ENCODE measurements at regions not wholly inside any gene's neighbourhood (a gene's known extent, or its start where the extent isn't known, plus 50 kb on each side); places are given as distances from the start of the nearest gene placed in this dataset.
"Not testable (repeated sequence)": the region's sequence is repeated elsewhere in the genome, so short reads cannot be mapped to it uniquely, and the experiment has no call there.

GRCh38 chr20:19872001-19872400 is 113.9 kb downstream of the RIN2 start:
- no peak for TF ChIP-seq GATA1 (IDR thresholded peaks at IDR 0.05; ENCODE audit: low read depth, low read length)
- TF ChIP-seq POLR2A (IDR thresholded peaks at IDR 0.05; ENCODE audit: low read length) = no peak
- no peak for DNase-seq

- DNase-seq = no peak
- no peak for TF ChIP-seq POLR2A (IDR thresholded peaks at IDR 0.05; ENCODE audit: low read length)
- TF ChIP-seq GATA1 (IDR thresholded peaks at IDR 0.05; ENCODE audit: low read depth, low read length) = no peak
These were observed 116.1 kb downstream of the RIN2 start for GRCh38 chr20:19874040-19874727.

GRCh38 chr20:19875376-19876221 is 117.5 kb downstream of the RIN2 start:
- no peak for DNase-seq
- TF ChIP-seq POLR2A (IDR thresholded peaks at IDR 0.05; ENCODE audit: low read length) = no peak
- TF ChIP-seq GATA1 (IDR thresholded peaks at IDR 0.05; ENCODE audit: low read depth, low read length) = no peak

- TF ChIP-seq POLR2A (IDR thresholded peaks at IDR 0.05; ENCODE audit: low read length) (no peak), GATA1 (IDR thresholded peaks at IDR 0.05; ENCODE audit: low read depth, low read length) (no peak)
These were observed 118.9 kb downstream of the RIN2 start for GRCh38 chr20:19876828-19877460.

GRCh38 chr20:19879874-19880255 is 121.8 kb downstream of the RIN2 start:
- not testable (repeated sequence) for DNase-seq

More at GRCh38 chr20:19876828-19877460, 118.9 kb downstream of the RIN2 start:
- DNase-seq = no peak

DNA sequence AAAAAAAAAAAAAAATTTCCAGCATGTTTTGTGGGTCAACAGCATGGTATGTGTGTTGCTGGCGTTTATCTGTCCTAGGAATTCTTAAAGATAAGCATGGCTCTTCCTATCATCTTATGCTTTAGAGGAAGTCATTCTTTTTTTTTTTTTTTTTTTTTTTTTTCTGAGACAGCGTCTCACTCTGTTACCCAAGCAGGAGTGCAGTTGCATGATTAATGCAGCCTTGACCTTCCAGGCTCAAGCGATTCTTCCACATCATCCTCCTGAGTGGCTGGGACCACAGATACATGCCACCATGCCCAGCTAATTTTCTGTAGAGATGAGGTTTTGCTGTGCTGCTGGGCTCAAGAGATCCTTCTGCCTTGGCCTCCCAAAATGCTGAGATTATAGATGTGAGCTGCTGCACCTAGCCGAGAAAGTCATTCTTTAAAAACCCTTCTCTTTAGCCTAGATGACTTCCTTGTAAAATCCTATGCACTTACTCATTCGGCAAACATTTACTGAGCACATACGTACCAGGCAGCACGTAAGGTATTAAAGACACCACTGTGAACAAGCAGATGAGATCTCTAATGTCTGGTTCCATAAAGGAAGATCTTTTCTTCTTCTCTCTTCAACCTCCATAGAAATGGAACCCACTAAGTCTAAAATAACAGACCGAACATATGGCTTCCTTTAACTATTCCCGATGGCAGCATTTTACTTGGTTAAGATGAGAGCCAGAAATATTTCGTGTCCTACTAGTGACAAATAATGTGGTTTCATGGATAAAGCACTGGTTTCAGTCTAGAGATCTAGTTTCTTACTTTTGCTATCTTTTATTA is 122.4 kb downstream of the RIN2 start:
- no peak for DNase-seq
- TF ChIP-seq POLR2A (IDR thresholded peaks at IDR 0.05; ENCODE audit: low read length) (no peak), GATA1 (IDR thresholded peaks at IDR 0.05; ENCODE audit: low read depth, low read length) (no peak)

GRCh38 chr20:19881080-19881840 is 123.2 kb downstream of the RIN2 start:
- no peak for TF ChIP-seq GATA1 (IDR thresholded peaks at IDR 0.05; ENCODE audit: low read depth, low read length)
- TF ChIP-seq POLR2A (IDR thresholded peaks at IDR 0.05; ENCODE audit: low read length) = no peak
- no peak for DNase-seq

DNA sequence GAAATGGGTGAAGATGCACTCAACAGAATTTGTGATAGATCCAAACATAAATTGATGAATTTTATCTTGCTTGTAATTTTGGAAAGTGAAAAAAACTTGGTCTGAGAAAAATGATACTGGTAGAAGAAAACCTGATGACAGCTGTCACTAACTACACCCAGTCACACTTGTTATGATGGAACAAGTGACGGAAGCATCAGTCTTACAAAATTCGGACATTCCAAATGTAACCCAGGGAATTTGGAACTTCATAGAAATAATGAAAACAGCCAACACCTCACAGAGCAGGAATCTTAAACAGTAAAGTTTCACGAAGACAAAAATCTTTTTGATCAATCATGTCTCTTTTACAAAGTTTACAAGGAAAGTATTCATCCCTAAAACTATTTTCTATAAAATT is 123.9 kb downstream of the RIN2 start:
- DNase-seq = no peak
- TF ChIP-seq GATA1 (IDR thresholded peaks at IDR 0.05; ENCODE audit: low read depth, low read length) (no peak), POLR2A (IDR thresholded peaks at IDR 0.05; ENCODE audit: low read length) (no peak)

- TF ChIP-seq GATA1 (IDR thresholded peaks at IDR 0.05; ENCODE audit: low read depth, low read length) (no peak), POLR2A (IDR thresholded peaks at IDR 0.05; ENCODE audit: low read length) (no peak)
- DNase-seq = no peak
These were observed 124.4 kb downstream of the RIN2 start for GRCh38 chr20:19882446-19882845.

- no peak for TF ChIP-seq POLR2A (IDR thresholded peaks at IDR 0.05; ENCODE audit: low read length)
- no peak for TF ChIP-seq GATA1 (IDR thresholded peaks at IDR 0.05; ENCODE audit: low read depth, low read length)
These were observed 125.4 kb downstream of the RIN2 start for GRCh38 chr20:19883501-19883900.

DNA sequence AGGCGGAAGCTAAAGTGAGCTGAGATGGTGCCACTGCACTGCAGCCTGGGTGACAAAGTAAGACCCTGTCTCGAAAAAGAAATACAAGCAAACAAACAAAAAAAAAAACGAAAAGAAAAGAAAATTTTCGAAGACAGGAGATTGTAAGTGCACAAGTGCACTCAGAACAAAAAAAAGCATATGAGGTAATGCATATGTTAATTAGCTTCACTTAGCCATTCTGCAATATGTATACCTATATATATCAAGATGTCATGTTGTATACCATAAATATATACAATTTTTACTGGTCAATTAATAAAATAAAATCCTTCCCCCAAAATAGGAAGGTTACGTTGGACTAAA is 127.5 kb downstream of the RIN2 start:
- no peak for TF ChIP-seq POLR2A (IDR thresholded peaks at IDR 0.05; ENCODE audit: low read length)
- no peak for TF ChIP-seq GATA1 (IDR thresholded peaks at IDR 0.05; ENCODE audit: low read depth, low read length)
- no peak for DNase-seq

More at GRCh38 chr20:19883501-19883900, 125.4 kb downstream of the RIN2 start:
- no peak for DNase-seq

DNA sequence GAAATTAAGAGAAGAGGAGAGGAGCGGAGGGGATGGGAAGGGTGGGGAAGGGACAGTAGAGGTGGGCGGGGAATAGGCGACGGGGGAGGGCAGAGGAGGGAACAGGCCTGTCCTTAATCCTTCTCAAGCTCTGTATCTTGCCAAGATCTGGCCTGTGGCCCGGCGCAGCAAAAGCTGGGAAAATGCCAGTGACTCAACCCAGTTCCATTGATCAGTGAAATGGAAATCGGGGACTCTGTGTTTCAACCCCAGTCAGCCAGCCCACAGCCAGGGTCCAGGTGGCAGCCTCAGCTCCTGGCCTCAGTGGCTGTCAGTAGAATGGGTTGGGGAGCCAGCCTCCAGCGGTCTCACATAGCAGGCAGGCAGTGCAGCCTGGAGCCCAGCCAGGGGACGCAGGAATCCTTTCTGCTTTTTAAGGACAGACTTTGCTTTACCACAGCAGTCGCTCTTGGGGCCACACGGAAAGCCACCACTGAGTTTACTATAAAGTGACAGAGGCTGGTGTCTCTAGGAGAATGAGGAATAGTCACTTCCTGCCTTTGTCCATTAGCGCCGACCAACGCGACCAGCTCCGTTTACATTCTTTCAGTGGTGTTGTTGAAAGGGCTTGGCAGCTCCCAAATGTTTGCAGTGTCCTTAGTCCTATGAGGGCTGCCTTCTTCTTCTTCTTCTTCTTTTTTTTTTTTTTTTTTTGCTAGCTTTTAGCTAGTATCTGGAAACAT is 128.0 kb downstream of the RIN2 start:
- DNase-seq = no peak
- TF ChIP-seq GATA1 (IDR thresholded peaks at IDR 0.05; ENCODE audit: low read depth, low read length) (no peak), POLR2A (IDR thresholded peaks at IDR 0.05; ENCODE audit: low read length) (no peak)
